Panc1 (cell line): ENCODE measurements at regions not wholly inside any gene's neighbourhood (a gene's known extent, or its start where the extent isn't known, plus 50 kb on each side); places are given as distances from the start of the nearest gene placed in this dataset.

ENCODE experiments used
- ATAC-seq: fragments of 200-7000 bp; cut with Tn5 transposase; 2 replicates; pipeline ENCODE4 v1.9.1; 2020; ENCODE audit warnings: mild to moderate bottlenecking, moderate library complexity
- BruUV-seq: library from RNA; stranded (reverse); fragments of 400-500 nt; replicated peaks from 2 replicates; lab custom pipeline; 2021; lab: Mats Ljungman, UMichigan
- CTCF ChIA-PET: fragments of 300-600 bp; sonication (Branson Sonifier 250); formaldehyde crosslinking; loops from one replicate; lab custom pipeline; 2022; ENCODE audit warnings: antibody characterized with exemption; lab: Charles Lee
- POLR2A ChIA-PET: fragments of 300-600 bp; sonication (Branson Sonifier 250); formaldehyde crosslinking; loops from one replicate; lab custom pipeline; 2022; ENCODE audit warnings: antibody characterized with exemption; lab: Charles Lee
- DNase-seq: peaks from one replicate; pipeline ENCODE4 v3.0.0-alpha.2; 2010; ENCODE audit warnings: low read depth, low spot score
- H3K27ac ChIP-seq: 2 replicates; pipeline ENCODE4 v1.5.1; 2011; ENCODE audit warnings: mild to moderate bottlenecking, low read length, inconsistent platforms
- H3K27me3 ChIP-seq: fragments of 200-500 bp; sonication (Bioruptor generic); 2 replicates; pipeline ENCODE4 v1.6.0; 2014; ENCODE audit warnings: low read length, inconsistent platforms; ENCODE audit not compliant: control insufficient read depth, insufficient read depth
- H3K36me3 ChIP-seq: fragments of 200-500 bp; sonication (Bioruptor generic); 2 replicates; pipeline ENCODE4 v1.5.1; 2014; ENCODE audit warnings: inconsistent platforms, mild to moderate bottlenecking, low read length, moderate library complexity; ENCODE audit not compliant: control insufficient read depth, insufficient read depth
- H3K4me1 ChIP-seq: 2 replicates; pipeline ENCODE4 v1.5.1; 2011; ENCODE audit warnings: inconsistent platforms, mild to moderate bottlenecking, low read length, moderate library complexity; ENCODE audit not compliant: control insufficient read depth, insufficient read depth
- H3K4me3 ChIP-seq, 2 experiments: 2 replicates each; pipeline ENCODE4 v1.5.1; 2011 to 2012; ENCODE audit warnings: low read depth in 2 of 2, low read length in 2 of 2, mild to moderate bottlenecking in 2 of 2, inconsistent platforms in 1 of 2, moderate library complexity in 1 of 2
- H3K9me3 ChIP-seq: fragments of 200-500 bp; sonication (Bioruptor generic); 2 replicates; pipeline ENCODE4 v1.5.1; 2014; ENCODE audit warnings: low read depth, mild to moderate bottlenecking, inconsistent platforms, low read length, moderate library complexity; ENCODE audit not compliant: control insufficient read depth, insufficient read depth
- CTCF ChIP-seq: fragments of 450-650 bp; IDR thresholded peaks from 2 replicates; pipeline ENCODE4 v1.5.1; 2017; ENCODE audit warnings: mild to moderate bottlenecking
- POLR2AphosphoS5 ChIP-seq: IDR thresholded peaks from 2 replicates; pipeline ENCODE4 v1.6.1; 2012; ENCODE audit warnings: mild to moderate bottlenecking, low read depth, low read length, moderate library complexity
- SIN3A ChIP-seq: IDR thresholded peaks from 2 replicates; pipeline ENCODE4 v1.6.1; 2012; ENCODE audit warnings: low read depth, mild to moderate bottlenecking, low read length, moderate library complexity, borderline replicate concordance; ENCODE audit not compliant: insufficient read depth
- TCF7L2 ChIP-seq: IDR thresholded peaks from 2 replicates; pipeline ENCODE4 v1.6.1; 2011; ENCODE audit warnings: mild to moderate bottlenecking, low read depth, low read length, inconsistent platforms
- in situ Hi-C: cut with HindIII; loops from 2 replicates; pipeline ENCODE4 v1.10.0; 2016; ENCODE audit warnings: low sequenced_read_pairs, low pct_unique_long_range_greater_than_20kb
- intact Hi-C: fragments of 100-400 bp; cut with micrococcal nuclease; formaldehyde crosslinking; loops from one replicate; pipeline ENCODE4 v1.10.0; 2022; ENCODE audit not compliant: unreplicated experiment
- TF ChIP-seq, protein P1 (sequence below), 2 experiments: IDR thresholded peaks; 2 replicates each; pipeline ENCODE4 v1.6.1; 2011 to 2012; ENCODE audit warnings: low read depth in 2 of 2, control low read depth in 1 of 2, low read length in 1 of 2, mild to moderate bottlenecking in 1 of 2, moderate library complexity in 1 of 2; ENCODE audit not compliant: insufficient read depth in 1 of 2

DNA sequence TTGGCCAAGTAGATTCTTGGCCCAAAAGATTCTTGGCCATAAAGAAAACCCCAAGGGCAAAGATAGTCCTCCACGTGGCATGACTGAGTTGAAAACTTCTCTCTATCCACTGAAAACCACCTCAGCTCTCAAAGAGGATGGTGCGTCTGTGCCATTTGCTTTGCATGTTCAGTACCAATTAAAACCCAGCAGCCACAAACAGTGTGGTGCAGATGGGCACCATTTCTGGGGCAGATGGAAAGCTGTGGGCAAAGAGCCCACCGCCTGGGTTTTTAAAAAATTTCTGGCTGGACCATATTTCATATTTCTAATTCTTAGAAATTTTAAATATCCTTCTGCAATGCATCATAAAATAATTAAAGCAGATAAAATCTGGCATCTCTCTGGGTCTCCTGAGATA is 84.5 kb upstream of the PUM3 start:
- ChIA-PET POLR2A (no interaction called here), CTCF (no interaction called here)
- H3K36me3 ChIP-seq = no peaks in the 10 kb centered on the region
- BruUV-seq = no TSS peak
- intact Hi-C loops (no loop called here), in situ Hi-C loops (no loop called here)
- no peaks in the 10 kb centered on the region for H3K9me3 ChIP-seq
- no peak for ATAC-seq
- DNase-seq = no peak
- H3K27me3 ChIP-seq = no peaks in the 10 kb centered on the region
- no peak overlapping the region for H3K27ac ChIP-seq
- H3K4me1 ChIP-seq = no peaks in the 10 kb centered on the region
- TF ChIP-seq CTCF (no peak), TCF7L2 (no peak), POLR2AphosphoS5 (no peak)
- TF ChIP-seq, protein P1, sequence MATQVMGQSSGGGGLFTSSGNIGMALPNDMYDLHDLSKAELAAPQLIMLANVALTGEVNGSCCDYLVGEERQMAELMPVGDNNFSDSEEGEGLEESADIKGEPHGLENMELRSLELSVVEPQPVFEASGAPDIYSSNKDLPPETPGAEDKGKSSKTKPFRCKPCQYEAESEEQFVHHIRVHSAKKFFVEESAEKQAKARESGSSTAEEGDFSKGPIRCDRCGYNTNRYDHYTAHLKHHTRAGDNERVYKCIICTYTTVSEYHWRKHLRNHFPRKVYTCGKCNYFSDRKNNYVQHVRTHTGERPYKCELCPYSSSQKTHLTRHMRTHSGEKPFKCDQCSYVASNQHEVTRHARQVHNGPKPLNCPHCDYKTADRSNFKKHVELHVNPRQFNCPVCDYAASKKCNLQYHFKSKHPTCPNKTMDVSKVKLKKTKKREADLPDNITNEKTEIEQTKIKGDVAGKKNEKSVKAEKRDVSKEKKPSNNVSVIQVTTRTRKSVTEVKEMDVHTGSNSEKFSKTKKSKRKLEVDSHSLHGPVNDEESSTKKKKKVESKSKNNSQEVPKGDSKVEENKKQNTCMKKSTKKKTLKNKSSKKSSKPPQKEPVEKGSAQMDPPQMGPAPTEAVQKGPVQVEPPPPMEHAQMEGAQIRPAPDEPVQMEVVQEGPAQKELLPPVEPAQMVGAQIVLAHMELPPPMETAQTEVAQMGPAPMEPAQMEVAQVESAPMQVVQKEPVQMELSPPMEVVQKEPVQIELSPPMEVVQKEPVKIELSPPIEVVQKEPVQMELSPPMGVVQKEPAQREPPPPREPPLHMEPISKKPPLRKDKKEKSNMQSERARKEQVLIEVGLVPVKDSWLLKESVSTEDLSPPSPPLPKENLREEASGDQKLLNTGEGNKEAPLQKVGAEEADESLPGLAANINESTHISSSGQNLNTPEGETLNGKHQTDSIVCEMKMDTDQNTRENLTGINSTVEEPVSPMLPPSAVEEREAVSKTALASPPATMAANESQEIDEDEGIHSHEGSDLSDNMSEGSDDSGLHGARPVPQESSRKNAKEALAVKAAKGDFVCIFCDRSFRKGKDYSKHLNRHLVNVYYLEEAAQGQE (IDR thresholded peaks at IDR 0.05; ENCODE audit: insufficient read depth in 1 of 2, low read depth in 2 of 2, low read length in 1 of 2) = no peak
- no peak overlapping the region for H3K4me3 ChIP-seq

DNA sequence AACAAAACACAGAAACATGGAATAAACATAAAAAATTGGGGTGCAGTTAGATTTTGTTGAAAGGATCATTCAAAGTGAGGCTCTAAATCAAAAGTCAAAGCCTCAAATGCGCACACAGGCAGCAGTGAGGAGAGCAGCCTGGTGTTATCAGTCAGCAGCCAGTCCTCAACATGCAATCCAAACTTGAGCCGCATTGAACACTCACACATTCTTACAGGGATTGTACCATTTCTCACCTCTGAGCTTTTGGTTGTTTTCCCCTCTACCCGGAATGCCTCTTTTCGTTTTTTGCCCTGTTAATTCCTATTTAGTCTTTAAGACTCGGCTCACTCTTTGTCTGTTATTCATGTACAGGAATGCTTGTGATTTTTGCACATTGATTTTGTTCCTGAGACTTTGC is 81.1 kb upstream of the PUM3 start:
- POLR2A ChIA-PET = no interaction called here
- no peak overlapping the region for H3K27ac ChIP-seq
- no peaks in the 10 kb centered on the region for H3K4me1 ChIP-seq
- intact Hi-C loops = no loop called here
- no peak overlapping the region for H3K4me3 ChIP-seq
- no TSS peak for BruUV-seq
- in situ Hi-C loops = no loop called here
- ATAC-seq = no peak
- no peaks in the 10 kb centered on the region; the same call in 1 of the 2 replicates for H3K27me3 ChIP-seq
- no peak for TF ChIP-seq CTCF
- TF ChIP-seq POLR2AphosphoS5 = no peak
- TF ChIP-seq TCF7L2 = no peak
- TF ChIP-seq, protein P1 (IDR thresholded peaks at IDR 0.05; ENCODE audit: insufficient read depth in 1 of 2, low read depth in 2 of 2, low read length in 1 of 2) = no peak
- TF ChIP-seq SIN3A = no peak
- no peak for DNase-seq
- H3K9me3 ChIP-seq = no peaks in the 10 kb centered on the region
- CTCF ChIA-PET = no interaction called here
- no peaks in the 10 kb centered on the region for H3K36me3 ChIP-seq
